ENCODE measurements at regions not wholly inside any gene's neighbourhood (a gene's known extent, or its start where the extent isn't known, plus 50 kb on each side); places are given as distances from the start of the nearest gene placed in this dataset.

DNA sequence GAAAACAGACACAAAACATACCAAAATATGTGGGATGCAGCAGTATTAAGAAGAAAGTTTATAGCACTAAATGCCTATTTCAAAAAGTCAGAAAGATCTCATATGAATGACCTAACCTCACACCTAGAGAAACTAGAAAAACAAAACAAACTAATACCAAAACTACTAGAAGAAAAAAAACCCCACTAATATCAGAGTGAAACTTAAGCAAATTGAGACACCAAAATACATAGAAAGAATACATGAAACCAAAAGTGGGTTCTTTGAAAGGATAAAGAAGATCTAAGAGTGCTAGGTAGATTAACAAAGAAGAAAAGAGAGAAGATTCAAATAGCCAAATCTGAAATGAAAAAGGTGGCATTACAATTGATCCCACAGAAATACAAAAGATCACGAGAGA is 494.1 kb downstream of the SH2D4B start:
- DNase-seq = no peak

DNA sequence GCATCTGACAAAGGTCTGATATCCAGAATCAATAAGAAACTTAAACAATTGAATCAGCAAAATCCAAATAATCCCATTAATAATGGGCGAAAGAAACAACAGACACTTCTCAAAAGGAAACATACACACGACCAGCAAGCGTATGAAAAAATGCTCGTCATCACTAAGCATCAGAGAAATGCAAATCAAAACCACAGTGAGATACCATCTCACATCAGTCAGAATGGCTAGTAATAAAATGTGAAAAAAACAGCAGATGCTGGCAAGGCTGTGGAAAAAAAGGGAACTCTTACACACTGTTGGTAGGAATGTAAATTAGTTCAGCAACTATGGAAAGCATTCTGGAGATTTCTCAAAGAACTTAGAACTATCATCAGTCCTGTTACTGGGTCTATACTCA is 496.7 kb downstream of the SH2D4B start:
- DNase-seq = no peak

DNA sequence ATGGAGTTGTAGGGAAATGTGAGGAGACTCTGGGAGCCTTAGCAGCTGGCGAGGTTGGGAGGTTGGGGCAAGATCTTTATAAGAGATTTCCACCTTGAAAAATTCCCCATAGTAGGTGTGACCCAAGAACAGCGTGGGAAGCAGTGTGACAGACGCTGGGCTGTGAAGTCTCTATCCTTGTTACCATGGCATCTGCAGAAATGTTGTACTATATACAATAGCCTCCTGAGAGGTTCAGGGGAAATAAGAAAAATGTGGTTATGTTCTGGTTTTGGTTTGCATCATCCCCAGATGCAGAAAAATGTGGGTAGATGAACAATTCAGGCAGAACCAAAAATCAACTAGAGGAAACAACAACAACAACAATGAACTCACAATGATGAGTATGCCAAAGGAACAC is 498.6 kb downstream of the SH2D4B start:
- no peak for DNase-seq

DNA sequence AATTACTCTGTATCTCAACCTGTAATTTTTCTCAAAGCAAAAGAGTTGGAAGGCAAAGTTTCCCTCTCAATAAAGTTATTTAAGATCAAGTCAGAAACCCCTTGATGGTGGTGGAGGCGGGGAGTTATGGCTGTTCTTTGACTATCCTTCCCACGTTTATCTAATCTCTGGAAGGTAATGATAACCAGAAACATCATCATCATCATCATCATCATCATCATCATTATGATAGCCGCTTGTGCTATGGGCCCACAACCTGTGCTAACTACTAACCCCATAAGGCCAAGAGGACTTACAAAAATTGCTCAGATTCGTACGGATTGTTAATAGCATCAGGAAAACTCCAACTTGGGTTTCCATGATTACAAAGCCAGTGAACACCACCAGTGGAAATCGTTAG is 502.3 kb downstream of the SH2D4B start:
- DNase-seq = no peak

DNA sequence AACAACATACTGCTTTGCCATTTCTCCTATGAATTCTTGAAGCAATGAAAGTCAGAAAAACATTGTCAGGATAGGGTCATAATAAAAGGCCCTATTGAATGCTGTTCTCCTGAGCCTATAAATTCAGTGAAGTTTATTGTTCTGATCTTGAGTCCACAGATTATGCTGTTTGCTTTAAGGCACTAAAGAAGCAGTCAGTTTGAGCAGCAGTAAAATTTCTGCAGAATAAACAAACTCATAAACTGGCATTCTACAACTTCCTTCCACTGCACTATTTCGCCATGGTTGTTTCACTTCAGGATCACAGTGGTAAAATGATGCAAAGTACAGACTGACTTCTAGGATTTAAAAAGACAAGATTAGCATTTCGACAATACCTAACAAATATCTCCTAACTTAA is 503.2 kb downstream of the SH2D4B start:
- no peak for DNase-seq

DNA sequence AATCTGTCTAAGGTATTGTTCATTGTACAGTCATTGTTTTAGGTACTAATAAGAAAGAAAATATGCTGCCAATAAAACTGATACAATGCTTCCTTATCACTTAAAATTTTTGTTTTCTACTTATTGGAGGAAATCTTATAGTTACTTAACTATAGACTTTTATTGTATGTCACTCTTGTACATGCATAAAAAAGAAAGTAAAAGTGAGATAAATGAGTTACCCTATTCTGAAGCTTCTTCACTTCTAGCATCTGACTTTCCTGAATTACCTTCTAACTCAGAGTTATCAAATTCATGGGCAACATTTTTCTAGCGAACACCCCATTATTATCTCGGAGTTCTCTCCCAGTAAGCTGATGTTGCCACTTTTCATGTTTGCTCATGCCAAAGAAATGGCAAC is 504.9 kb downstream of the SH2D4B start:
- DNase-seq = no peak

DNA sequence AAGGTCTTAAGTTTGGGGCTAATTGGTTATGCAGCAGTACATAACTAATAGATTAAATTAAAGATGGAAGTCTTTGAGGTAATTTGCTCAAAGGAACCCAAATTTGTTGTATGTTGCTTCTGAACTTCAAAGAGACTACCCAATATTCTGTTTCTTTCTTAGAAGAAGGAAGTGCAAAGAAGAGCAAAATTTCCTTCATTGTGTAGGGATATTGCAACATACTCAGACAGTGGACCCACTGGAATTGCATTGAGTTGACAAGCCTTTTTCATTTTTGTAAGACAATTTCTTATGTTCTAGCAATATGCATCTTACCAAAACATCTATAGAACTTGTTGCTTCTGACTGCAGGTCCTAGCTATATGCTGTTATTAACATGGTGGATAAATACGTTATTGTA is 527.8 kb downstream of the SH2D4B start:
- no peak for DNase-seq

DNA sequence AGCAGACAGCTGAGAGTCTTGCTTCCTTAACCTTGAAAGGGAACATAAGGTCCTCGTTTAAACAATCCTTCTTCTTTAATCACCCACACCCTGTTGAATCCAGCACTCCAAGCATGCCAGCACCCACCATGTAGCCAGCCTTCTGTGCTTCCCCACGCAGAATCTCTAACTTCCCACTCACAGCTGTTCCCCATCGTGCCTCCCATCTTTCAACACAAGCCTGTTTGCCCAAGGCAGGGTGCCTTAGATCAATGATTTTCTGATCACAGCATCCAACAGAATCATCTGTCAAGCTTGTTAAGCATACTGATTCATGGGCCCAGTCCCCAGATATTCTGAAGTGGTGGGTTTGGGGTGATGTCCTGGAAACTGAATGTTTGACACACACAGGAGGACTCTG is 530.8 kb downstream of the SH2D4B start:
- DNase-seq = no peak

DNA sequence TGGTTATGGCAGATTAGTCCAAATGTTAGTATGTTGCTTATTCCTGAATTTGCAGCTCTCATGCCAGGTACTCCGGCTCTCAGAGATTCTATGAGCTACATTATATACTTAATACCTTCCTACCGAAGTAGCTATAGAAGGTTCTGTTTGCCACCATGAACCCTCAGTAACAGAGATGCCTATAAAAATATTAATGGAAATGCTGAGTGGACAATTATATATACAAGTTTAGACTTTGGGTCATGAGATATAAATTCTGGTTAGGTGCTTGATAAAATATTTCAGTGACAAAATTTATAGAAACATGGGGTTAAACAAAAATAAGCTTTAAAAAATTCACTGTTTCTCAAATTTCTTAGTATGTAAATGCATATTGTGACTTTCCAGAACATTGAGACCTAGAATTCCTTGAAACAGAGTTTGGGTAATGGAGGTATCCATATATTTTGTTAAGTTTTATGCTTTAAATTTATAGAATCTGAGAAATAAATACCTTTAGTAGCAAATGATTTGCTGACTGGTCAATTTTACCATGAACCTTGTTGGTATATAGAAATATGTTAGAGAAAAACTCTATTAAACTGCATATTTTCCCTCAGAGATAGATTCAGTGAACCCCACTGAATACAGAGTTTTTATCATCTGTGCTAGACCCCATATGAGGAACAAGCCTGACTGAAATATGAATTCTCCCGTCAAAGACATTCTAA is 533.5 kb downstream of the SH2D4B start:
- DNase-seq = no peak

DNA sequence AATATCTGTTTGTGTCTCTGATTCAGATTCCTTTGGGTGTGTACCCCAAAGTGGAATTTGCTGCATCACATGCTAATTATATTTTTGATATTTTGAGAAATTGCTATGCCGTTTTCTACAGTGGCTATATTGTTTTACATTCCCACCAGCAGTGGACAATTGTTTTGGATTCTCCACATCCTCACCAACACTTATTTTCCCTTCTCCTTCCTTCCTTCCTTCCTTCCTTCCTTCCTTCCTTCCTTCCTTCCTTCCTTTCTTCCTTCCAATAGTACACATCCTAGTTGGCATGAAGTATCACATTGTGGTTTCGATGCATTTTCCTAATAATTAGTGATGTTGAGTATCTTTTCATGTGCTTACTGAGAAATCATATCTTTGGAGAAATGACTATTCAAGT is 535.5 kb downstream of the SH2D4B start:
- no peak for DNase-seq

DNA sequence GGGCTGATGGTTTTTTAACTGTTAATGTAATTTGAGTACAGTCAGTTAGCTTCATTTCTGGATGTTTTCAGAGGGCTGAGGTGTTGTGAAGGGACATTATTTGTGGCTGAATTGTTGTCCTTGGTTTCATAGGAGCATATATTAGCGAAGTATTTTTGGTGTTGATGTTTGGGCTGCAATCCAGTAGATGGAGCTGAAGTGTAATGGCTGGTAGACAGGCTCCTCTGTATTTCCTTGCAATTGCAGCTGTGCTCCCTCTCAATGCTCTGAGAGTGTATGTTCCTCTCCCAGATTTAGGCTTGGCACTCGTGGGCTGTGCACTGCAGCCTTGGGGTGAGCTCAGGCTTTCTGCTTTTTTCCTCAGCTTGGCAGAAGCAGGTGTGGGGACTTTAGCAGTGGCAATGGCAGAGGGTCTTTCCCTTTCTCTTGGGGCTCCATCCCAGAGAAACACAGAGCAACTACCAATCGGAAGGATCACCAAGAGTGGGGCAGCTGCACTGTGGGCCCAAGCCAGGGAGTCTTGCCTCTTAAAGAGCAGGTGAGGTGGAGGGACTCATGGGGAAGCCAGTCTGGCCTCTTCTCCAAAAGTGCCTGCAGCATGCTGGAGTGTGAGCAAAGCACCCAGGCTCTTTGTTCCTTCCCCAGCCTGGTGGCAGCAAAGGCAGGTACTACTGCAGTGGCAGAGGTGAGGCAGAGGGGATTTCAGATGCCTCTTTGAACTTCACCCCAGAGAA is 544.4 kb downstream of the SH2D4B start:
- no peak for DNase-seq

DNA sequence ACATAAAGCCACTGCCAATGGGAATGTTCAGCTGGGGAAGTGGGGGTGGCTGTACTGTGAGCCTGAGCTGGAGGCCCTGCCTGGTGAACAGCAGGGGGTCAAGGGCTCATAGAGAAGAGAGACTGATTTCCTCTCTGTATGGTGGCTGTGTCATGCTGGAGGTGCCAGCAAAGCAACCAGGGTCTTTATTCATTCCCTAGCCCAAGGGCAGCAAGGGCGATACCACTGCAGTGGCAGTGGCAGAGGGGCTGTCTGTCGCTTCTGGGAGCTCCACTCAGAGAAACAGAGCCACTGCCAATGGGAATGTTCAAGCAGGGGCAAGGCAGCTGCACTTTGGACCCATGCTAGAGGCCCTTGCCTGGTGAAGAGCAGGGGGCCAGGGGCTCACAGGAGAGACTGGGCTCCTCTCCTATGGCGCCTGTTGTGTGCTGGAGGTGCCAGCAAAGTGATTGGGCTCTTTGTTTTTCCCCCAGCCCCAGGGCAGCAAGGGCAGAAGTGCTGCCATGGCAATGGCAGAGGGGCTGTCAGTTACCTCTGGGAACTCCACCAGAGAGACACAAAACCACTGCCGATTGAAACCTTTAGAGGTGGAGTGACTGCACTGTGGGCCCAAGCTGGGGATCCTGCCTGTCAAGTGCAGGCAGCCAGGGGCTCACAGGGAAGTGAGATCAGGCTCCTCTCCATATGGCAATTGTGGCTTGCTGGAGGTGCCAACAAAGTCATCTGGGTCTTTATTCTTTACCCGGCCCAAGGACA is 545.1 kb downstream of the SH2D4B start:
- no peak for DNase-seq

DNA sequence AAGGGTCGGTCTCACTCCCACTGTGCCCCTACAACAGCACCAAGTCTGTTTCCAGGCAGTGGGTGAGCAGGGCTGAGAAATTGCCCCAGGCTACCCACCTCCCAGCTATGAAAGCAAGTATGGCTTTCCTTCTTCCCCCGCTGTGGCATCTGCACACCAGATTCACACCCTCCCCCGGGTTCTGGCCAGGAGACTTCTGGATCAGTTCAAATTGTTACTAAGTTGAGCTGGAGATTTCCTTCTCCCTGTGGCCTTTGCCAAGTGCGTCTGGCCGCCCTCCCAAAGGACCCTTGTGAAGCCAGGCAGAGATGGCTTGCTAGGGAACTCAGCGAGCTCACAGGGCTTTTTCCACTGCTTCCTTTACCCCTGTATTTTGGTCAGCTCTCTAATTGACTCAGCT is 555.4 kb downstream of the SH2D4B start:
- DNase-seq = no peak

DNA sequence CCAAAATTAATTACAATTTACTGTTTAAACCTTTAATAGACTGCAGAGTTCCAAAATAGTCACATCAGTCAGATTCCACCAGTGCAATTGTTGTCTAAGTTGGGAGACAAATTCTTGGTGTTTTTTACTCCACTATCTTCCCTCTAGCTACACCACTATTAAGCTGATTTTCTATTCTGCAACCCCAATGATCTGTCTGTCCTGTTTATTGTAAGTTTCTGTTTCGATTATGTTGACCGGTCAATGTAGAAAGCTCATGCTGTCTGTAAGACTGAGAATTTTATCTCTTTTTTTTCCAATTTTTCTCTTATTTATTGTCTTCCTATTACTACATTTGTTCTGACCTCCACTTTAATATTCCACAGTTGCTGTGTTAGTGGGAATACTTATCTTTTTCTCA is 557.5 kb downstream of the SH2D4B start:
- no peak for DNase-seq

DNA sequence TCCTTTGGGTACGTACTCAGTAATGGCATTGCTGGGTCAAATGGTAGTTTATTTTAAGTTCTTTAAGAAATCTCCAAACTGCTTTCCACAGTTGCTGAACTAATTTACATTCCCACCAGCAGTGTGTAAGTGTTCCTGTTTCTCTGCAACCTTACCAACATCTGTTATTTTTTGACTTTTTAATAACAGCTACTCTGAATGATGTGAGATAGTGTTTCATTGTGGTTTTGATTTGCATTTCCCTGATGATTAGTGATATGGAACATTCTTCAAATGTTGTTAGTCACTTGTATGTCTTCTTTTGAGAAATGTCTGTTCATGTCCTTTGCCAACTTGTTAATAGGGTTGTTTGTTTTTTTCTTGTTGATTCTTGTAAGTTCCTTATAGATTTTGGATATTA is 558.9 kb downstream of the SH2D4B start:
- no peak for DNase-seq

DNA sequence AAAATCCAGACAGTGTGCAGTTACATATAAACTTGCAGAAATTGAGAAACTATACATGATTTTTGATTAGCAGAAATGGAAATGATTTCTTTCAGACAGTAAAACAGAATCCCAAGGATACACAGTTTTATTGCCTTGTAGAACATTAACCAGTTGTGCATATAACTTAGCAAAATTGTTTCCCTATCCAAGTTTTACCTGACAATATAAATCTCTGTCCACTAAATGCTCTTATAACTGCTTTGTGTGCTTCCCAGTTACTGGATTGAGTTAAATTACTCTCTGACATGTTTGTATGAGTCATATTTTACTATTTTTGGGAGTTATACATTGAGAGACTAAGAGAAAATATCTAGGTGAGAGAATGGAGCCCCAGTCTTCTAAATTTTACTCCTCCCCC is 563.4 kb downstream of the SH2D4B start:
- DNase-seq = no peak

DNA sequence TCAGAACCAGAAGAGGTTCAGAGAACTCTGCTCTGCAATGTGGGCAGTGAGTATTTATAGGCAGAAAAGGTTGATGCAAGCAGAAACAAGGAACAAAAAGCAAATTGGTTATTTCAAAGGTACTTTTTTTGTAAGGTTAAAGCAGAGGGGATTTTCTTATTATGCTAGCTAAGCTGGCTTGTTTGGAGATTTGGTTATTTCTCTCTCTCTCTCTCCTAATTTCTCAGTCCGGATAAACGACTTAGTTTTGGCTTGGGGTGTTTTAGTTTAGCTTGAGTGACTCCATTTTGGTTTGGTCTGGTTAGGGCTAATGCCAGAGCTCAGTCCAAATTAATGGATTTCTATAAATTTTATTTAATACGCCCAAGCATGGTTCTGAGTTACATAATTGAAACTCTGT is 566.8 kb downstream of the SH2D4B start:
- DNase-seq = no peak

DNA sequence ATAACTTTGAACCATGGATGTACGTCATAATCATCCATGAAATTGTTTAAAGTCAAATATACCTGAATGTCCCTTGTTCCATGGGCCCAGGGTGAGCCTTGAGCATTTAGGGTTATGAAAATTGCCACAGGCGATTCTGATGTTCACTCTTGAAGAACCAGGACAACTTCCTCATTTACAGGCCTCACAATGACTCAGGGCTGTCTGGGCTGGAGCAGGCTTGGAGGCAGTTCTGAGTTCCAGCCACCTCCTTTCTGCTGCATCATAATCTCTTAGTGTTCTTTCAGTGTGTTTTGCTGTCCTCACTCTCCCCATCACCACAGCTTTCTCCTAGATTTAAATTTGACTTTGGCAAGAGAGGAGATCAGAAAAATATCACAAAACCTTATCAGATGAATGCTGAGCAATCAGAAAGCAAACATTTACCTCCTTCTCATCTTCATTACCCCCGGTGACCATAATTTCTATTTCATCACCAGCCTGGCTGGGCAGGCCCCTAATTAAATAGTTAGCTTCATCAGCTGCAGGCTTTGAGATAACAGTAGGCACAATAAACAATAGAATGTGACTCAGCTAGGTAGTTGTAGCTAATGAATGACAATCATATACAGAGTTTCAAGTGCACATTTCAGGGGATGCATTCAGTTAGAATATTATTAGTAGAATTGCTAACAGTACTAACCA is 571.0 kb downstream of the SH2D4B start:
- DNase-seq = no peak

DNA sequence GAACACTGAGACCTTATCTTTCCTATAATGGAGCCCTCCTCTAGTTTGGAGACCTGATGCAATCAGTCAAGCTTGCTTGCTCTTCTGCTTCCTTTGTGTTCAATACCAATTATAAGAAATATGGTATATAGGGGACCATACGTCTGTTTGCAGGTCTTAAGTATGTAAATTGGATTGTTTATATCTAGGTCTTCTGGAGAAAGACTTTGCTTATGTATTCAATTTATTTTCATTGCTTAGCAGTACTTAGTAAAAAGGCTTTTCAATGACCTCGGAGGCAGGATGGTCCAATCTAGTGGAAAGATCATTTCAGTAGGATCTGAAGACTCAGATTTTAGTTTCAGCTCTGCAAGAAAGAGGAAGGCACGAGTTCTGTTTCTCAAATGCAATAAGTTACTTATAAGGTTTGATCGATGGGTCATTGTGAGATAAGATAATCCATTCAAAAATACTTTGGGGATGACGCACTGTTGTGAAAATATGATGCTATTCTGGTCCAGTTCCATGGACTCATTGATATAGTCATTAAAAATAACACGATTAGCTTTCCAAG is 571.6 kb downstream of the SH2D4B start:
- DNase-seq = no peak

DNA sequence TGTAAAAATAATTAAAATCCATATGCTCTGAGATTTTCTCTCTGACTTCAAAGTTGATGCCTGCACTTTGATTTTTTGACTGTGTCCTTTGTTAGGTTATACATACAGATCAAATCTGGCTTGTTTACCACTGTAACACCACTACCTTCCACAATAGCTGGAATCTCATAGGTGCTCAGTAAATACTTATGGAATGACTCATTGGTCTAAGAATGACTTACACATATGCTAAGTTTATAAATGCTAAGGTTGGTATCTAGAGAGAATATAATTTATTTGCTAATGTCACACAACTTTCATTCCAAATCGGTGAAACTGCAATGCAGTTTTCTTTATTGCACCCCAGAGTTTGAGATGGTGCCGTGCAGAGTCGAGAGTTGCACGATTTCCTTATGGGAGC is 578.5 kb downstream of the SH2D4B start:
- DNase-seq = no peak

DNA sequence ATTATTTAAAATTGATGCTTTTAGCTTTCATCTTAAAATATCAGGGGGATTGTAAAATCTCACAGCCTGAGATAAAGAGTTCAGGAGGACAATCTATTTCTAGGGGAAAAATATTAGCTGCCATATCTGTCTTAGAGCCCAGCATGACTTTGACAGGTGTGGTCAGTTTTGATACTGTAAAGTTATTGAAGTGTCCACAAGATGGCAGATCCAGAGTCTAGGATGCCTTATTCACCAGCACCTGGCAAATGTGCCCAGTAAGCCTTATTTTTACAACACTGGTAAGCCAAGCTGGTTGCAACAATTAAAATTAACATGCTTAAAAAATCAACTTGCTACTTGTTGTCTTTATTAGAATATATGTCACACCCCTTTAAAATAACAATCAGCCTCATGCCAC is 579.3 kb downstream of the SH2D4B start:
- no peak for DNase-seq

DNA sequence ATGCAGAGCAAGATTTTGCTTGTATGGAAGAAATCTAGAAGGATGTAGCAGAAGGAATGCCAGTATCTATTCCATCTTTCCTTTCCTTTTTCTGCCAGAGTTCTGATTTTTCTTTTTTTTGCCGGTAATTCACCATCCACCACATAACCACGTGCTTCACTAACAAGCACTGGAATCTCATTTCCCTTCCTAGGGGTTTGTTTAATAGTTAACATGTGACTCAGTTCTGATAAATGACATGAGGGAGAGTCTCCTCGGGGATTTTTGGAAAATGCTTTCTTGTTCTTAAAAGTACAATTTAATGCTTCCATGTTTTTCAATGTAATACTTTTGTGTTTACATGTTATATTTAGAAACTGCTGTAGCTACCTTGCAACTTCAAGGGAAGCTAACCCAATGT is 590.2 kb downstream of the SH2D4B start:
- no peak for DNase-seq

DNA sequence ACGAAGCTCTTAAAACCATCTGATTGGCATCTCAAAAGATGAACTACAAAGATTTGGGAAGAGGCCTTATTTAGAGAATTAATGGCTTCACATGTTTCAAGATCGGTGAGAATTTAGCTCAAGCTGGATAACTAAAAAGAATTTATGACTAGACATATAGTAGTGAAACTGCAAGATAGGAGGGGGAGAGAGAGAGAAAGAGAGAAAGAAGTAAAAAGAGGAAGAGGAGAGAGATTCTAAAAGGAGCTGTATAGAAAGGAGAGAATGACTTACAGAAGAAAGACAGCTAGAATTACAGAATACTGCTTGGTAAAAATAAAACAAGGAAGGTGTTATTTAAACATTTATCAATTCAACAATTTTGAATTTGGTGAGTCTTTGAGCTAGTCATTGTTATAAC is 592.3 kb downstream of the SH2D4B start:
- no peak for DNase-seq

Data from activated gamma-delta T cell treated with Interleukin-2 at 50 U/mL for 16 hours (primary cell).